HL-60 (cell line): ENCODE measurements at regions not wholly inside any gene's neighbourhood (a gene's known extent, or its start where the extent isn't known, plus 50 kb on each side); places are given as distances from the start of the nearest gene placed in this dataset.

Experiments
- GABPA ChIP-seq: IDR thresholded peaks from 2 replicates; pipeline ENCODE4 v1.6.1; 2012; ENCODE audit warnings: low read depth
- POLR2AphosphoS5 ChIP-seq: IDR thresholded peaks from 2 replicates; pipeline ENCODE4 v1.6.1; 2012; ENCODE audit warnings: low read depth
- SPI1 ChIP-seq: IDR thresholded peaks from 2 replicates; pipeline ENCODE4 v1.6.1; 2012; ENCODE audit warnings: low read depth, mild to moderate bottlenecking, borderline replicate concordance
- TF ChIP-seq, protein P1 (sequence below): IDR thresholded peaks from one replicate; pipeline ENCODE4 v1.5.1; 2011; ENCODE audit warnings: low read length, control low read depth, inconsistent platforms; ENCODE audit not compliant: insufficient read depth
- TF ChIP-seq, protein P2 (sequence below): IDR thresholded peaks from 2 replicates; pipeline ENCODE4 v1.6.1; 2012; ENCODE audit warnings: low read depth; ENCODE audit not compliant: insufficient replicate concordance

- TF ChIP-seq GABPA (no peak), POLR2AphosphoS5 (no peak), SPI1 (no peak)
- TF ChIP-seq, protein P1, sequence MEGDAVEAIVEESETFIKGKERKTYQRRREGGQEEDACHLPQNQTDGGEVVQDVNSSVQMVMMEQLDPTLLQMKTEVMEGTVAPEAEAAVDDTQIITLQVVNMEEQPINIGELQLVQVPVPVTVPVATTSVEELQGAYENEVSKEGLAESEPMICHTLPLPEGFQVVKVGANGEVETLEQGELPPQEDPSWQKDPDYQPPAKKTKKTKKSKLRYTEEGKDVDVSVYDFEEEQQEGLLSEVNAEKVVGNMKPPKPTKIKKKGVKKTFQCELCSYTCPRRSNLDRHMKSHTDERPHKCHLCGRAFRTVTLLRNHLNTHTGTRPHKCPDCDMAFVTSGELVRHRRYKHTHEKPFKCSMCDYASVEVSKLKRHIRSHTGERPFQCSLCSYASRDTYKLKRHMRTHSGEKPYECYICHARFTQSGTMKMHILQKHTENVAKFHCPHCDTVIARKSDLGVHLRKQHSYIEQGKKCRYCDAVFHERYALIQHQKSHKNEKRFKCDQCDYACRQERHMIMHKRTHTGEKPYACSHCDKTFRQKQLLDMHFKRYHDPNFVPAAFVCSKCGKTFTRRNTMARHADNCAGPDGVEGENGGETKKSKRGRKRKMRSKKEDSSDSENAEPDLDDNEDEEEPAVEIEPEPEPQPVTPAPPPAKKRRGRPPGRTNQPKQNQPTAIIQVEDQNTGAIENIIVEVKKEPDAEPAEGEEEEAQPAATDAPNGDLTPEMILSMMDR, result no peak
- TF ChIP-seq, protein P2, sequence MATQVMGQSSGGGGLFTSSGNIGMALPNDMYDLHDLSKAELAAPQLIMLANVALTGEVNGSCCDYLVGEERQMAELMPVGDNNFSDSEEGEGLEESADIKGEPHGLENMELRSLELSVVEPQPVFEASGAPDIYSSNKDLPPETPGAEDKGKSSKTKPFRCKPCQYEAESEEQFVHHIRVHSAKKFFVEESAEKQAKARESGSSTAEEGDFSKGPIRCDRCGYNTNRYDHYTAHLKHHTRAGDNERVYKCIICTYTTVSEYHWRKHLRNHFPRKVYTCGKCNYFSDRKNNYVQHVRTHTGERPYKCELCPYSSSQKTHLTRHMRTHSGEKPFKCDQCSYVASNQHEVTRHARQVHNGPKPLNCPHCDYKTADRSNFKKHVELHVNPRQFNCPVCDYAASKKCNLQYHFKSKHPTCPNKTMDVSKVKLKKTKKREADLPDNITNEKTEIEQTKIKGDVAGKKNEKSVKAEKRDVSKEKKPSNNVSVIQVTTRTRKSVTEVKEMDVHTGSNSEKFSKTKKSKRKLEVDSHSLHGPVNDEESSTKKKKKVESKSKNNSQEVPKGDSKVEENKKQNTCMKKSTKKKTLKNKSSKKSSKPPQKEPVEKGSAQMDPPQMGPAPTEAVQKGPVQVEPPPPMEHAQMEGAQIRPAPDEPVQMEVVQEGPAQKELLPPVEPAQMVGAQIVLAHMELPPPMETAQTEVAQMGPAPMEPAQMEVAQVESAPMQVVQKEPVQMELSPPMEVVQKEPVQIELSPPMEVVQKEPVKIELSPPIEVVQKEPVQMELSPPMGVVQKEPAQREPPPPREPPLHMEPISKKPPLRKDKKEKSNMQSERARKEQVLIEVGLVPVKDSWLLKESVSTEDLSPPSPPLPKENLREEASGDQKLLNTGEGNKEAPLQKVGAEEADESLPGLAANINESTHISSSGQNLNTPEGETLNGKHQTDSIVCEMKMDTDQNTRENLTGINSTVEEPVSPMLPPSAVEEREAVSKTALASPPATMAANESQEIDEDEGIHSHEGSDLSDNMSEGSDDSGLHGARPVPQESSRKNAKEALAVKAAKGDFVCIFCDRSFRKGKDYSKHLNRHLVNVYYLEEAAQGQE, result no peak
Observed at GRCh38 chr10:84038035-84038434, 101.3 kb upstream of the GHITM start.
